ENCODE measurements at regions not wholly inside any gene's neighbourhood (a gene's known extent, or its start where the extent isn't known, plus 50 kb on each side); places are given as distances from the start of the nearest gene placed in this dataset.
"Not testable (repeated sequence)": the region's sequence is repeated elsewhere in the genome, so short reads cannot be mapped to it uniquely, and the experiment has no call there.

- not testable (repeated sequence) for DNase-seq (ENCODE audit: low read depth, low spot score)
Observed at GRCh38 chr16:18152832-18153231, 183.7 kb downstream of the NPIPA8 start.

- DNase-seq (ENCODE audit: low read depth, low spot score) = not testable (repeated sequence)
Observed at GRCh38 chr16:18148132-18148531, 188.4 kb downstream of the NPIPA8 start.

- not testable (repeated sequence) for DNase-seq (ENCODE audit: low read depth, low spot score)
Observed at GRCh38 chr16:18146601-18147142, 189.9 kb downstream of the NPIPA8 start.

- not testable (repeated sequence) for DNase-seq (ENCODE audit: low read depth, low spot score)
Observed at GRCh38 chr16:18142066-18142465, 194.5 kb downstream of the NPIPA8 start.

GRCh38 chr16:18136288-18136687, 200.2 kb downstream of the NPIPA8 start:
- DNase-seq (ENCODE audit: low read depth, low spot score) = not testable (repeated sequence)

- not testable (repeated sequence) for DNase-seq (ENCODE audit: low read depth, low spot score)
Observed at GRCh38 chr16:18135024-18135423, 201.5 kb downstream of the NPIPA8 start.

- not testable (repeated sequence) for DNase-seq (ENCODE audit: low read depth, low spot score)
Observed at GRCh38 chr16:18131587-18131986, 204.9 kb downstream of the NPIPA8 start.

GRCh38 chr16:18130478-18131120, 205.9 kb downstream of the NPIPA8 start:
- not testable (repeated sequence) for DNase-seq (ENCODE audit: low read depth, low spot score)

- DNase-seq (ENCODE audit: low read depth, low spot score) = not testable (repeated sequence)
Observed at GRCh38 chr16:18127033-18127432, 209.5 kb downstream of the NPIPA8 start.

GRCh38 chr16:18119092-18119491, 217.4 kb downstream of the NPIPA8 start:
- DNase-seq (ENCODE audit: low read depth, low spot score) = not testable (repeated sequence)

- DNase-seq (ENCODE audit: low read depth, low spot score) = not testable (repeated sequence)
Observed at GRCh38 chr16:18118684-18119083, 217.9 kb downstream of the NPIPA8 start.

- not testable (repeated sequence) for DNase-seq (ENCODE audit: low read depth, low spot score)
Observed at GRCh38 chr16:18118071-18118470, 218.5 kb downstream of the NPIPA8 start.

- DNase-seq (ENCODE audit: low read depth, low spot score) = not testable (repeated sequence)
Observed at GRCh38 chr16:18104412-18104811, 232.1 kb downstream of the NPIPA8 start.

- not testable (repeated sequence) for DNase-seq (ENCODE audit: low read depth, low spot score)
Observed at GRCh38 chr16:18101077-18101476, 235.5 kb downstream of the NPIPA8 start.

GRCh38 chr16:18092605-18093004, 243.9 kb downstream of the NPIPA8 start:
- not testable (repeated sequence) for DNase-seq (ENCODE audit: low read depth, low spot score)

GRCh38 chr16:18080658-18081363, 255.7 kb downstream of the NPIPA8 start:
- DNase-seq (ENCODE audit: low read depth, low spot score) = not testable (repeated sequence)

- not testable (repeated sequence) for DNase-seq (ENCODE audit: low read depth, low spot score)
Observed at GRCh38 chr16:18077910-18078309, 258.6 kb downstream of the NPIPA8 start.

GRCh38 chr16:18072161-18072560, 264.4 kb downstream of the NPIPA8 start:
- no peak for DNase-seq (ENCODE audit: low read depth, low spot score)

- no peak for DNase-seq (ENCODE audit: low read depth, low spot score)
Observed at GRCh38 chr16:18069683-18070082, 266.9 kb downstream of the NPIPA8 start.

GRCh38 chr16:18068477-18068876, 268.1 kb downstream of the NPIPA8 start:
- no peak for DNase-seq (ENCODE audit: low read depth, low spot score)

- no peak for DNase-seq (ENCODE audit: low read depth, low spot score)
Observed at GRCh38 chr16:18062713-18063112, 273.8 kb downstream of the NPIPA8 start.

- DNase-seq (ENCODE audit: low read depth, low spot score) = no peak
Observed at GRCh38 chr16:18060351-18060750, 276.2 kb downstream of the NPIPA8 start.

- no peak for DNase-seq (ENCODE audit: low read depth, low spot score)
Observed at GRCh38 chr16:18059577-18059976, 277.0 kb downstream of the NPIPA8 start.
